DOHH2 (cell line): ENCODE measurements at regions not wholly inside any gene's neighbourhood (a gene's known extent, or its start where the extent isn't known, plus 50 kb on each side); places are given as distances from the start of the nearest gene placed in this dataset.

Source experiments
- H3F3A ChIP-seq: fragments of 200-600 bp; sonication (generic), shearing (Covaris generic); 2 replicates; pipeline ENCODE4 v1.6.0; 2016; ENCODE audit warnings: antibody characterized with exemption, mild to moderate bottlenecking; ENCODE audit not compliant: control insufficient read depth, insufficient read depth
- H3K27ac ChIP-seq: fragments of 200-600 bp; sonication (generic); 2 replicates; pipeline ENCODE4 v1.5.1; 2014; ENCODE audit warnings: low read depth, mild to moderate bottlenecking, low read length, moderate library complexity
- H3K27me3 ChIP-seq: fragments of 200-600 bp; sonication (generic); 2 replicates; pipeline ENCODE4 v1.6.1; 2014; ENCODE audit warnings: mild to moderate bottlenecking, low read length, mixed read lengths; ENCODE audit not compliant: control insufficient read depth
- H3K36me3 ChIP-seq: fragments of 200-600 bp; sonication (generic); 2 replicates; pipeline ENCODE4 v1.6.1; 2014; ENCODE audit warnings: mild to moderate bottlenecking, low read length, moderate library complexity, mixed read lengths; ENCODE audit not compliant: control insufficient read depth
- H3K4me1 ChIP-seq: fragments of 200-600 bp; sonication (generic); 2 replicates; pipeline ENCODE4 v1.6.1; 2014; ENCODE audit warnings: mild to moderate bottlenecking, low read length, mixed read lengths; ENCODE audit not compliant: control insufficient read depth
- H3K4me2 ChIP-seq: fragments of 200-600 bp; sonication (generic); 2 replicates; pipeline ENCODE4 v1.6.0; 2014; ENCODE audit warnings: mild to moderate bottlenecking, low read length, moderate library complexity
- H3K4me3 ChIP-seq: fragments of 200-600 bp; sonication (generic); 2 replicates; pipeline ENCODE4 v1.5.1; 2014; ENCODE audit warnings: mild to moderate bottlenecking, low read length, mixed read lengths
- H3K79me2 ChIP-seq: fragments of 200-600 bp; sonication (generic); 2 replicates; pipeline ENCODE4 v1.6.1; 2014; ENCODE audit warnings: mild to moderate bottlenecking, low read length, mixed read lengths; ENCODE audit not compliant: control insufficient read depth
- H3K9me2 ChIP-seq: fragments of 200-600 bp; sonication (generic); replicated peaks from 2 replicates; pipeline ENCODE4 v1.6.1; 2014; ENCODE audit warnings: mild to moderate bottlenecking, low read length, mixed read lengths; ENCODE audit not compliant: control insufficient read depth
- H3K9me3 ChIP-seq: fragments of 200-600 bp; sonication (generic); 2 replicates; pipeline ENCODE4 v1.6.1; 2014; ENCODE audit warnings: antibody characterized with exemption, low read length, mixed read lengths; ENCODE audit not compliant: control insufficient read depth, insufficient read depth
- H4K20me1 ChIP-seq: fragments of 200-600 bp; sonication (generic); 2 replicates; pipeline ENCODE4 v1.6.0; 2014; ENCODE audit warnings: low read depth, mild to moderate bottlenecking, antibody characterized with exemption, low read length, moderate library complexity; ENCODE audit not compliant: control insufficient read depth, insufficient read depth
- CTCF ChIP-seq: fragments of 200-600 bp; sonication (generic); IDR thresholded peaks from one replicate; pipeline ENCODE4 v1.5.1; 2014; ENCODE audit warnings: antibody characterized with exemption, mild to moderate bottlenecking, low read depth, low read length; ENCODE audit not compliant: poor library complexity, severe bottlenecking
- EZH2phosphoT487 ChIP-seq: fragments of 200-600 bp; sonication (generic); IDR thresholded peaks from 2 replicates; pipeline ENCODE4 v1.6.1; 2017; ENCODE audit warnings: borderline replicate concordance, mild to moderate bottlenecking, antibody characterized with exemption, low read length, moderate library complexity, mixed read lengths

- no peak for TF ChIP-seq EZH2phosphoT487
- no peaks in the 10 kb centered on the region for H3K4me1 ChIP-seq
- H3K27ac ChIP-seq: no peak overlapping the region
- H3F3A ChIP-seq: no peaks in the 10 kb centered on the region
- H3K79me2 ChIP-seq: no peaks in the 10 kb centered on the region
- 0 out of 2 replicates have a peak, but pooled peaks cover 5% of the 10 kb centered on the region for H3K27me3 ChIP-seq
- H3K36me3 ChIP-seq: no peaks in the 10 kb centered on the region
- no peak overlapping the region for H3K4me2 ChIP-seq
- no peaks in the 10 kb centered on the region for H3K9me2 ChIP-seq
- H3K4me3 ChIP-seq: no peak overlapping the region
- H3K9me3 ChIP-seq: no peaks in the 10 kb centered on the region
- H4K20me1 ChIP-seq: no peaks in the 10 kb centered on the region
These were observed 220.0 kb downstream of the TRIM36 start for GRCh38 chr5:114949756-114950155.

GRCh38 chr5:114948986-114949621 lies 220.6 kb downstream of the TRIM36 start:
- no peak for TF ChIP-seq CTCF
- no peak for TF ChIP-seq EZH2phosphoT487
- Histone ChIP-seq H3K27ac (no peak overlapping the region), H3K27me3 (0 out of 2 replicates have a peak, but pooled peaks cover 5% of the 10 kb centered on the region), H3K9me2 (no peaks in the 10 kb centered on the region), H3K79me2 (no peaks in the 10 kb centered on the region), H3F3A (no peaks in the 10 kb centered on the region), H3K36me3 (no peaks in the 10 kb centered on the region), H4K20me1 (no peaks in the 10 kb centered on the region), H3K9me3 (no peaks in the 10 kb centered on the region), H3K4me2 (no peak overlapping the region), H3K4me3 (no peak overlapping the region), H3K4me1 (no peaks in the 10 kb centered on the region)

- TF ChIP-seq EZH2phosphoT487 (no peak), CTCF (no peak)
- Histone ChIP-seq H3F3A (no peaks in the 10 kb centered on the region), H3K36me3 (no peaks in the 10 kb centered on the region), H3K4me1 (no peaks in the 10 kb centered on the region), H4K20me1 (no peaks in the 10 kb centered on the region), H3K27ac (no peak overlapping the region), H3K4me3 (no peak overlapping the region), H3K4me2 (no peak overlapping the region), H3K27me3 (0 out of 2 replicates have a peak, but pooled peaks cover 5% of the 10 kb centered on the region), H3K9me3 (no peaks in the 10 kb centered on the region), H3K79me2 (no peaks in the 10 kb centered on the region), H3K9me2 (no peaks in the 10 kb centered on the region)
These were observed 221.3 kb downstream of the TRIM36 start for GRCh38 chr5:114948363-114948762.

GRCh38 chr5:114940709-114941108 lies 229.0 kb downstream of the TRIM36 start:
- Histone ChIP-seq H3K79me2 (no peaks in the 10 kb centered on the region), H3K9me2 (no peaks in the 10 kb centered on the region), H4K20me1 (no peaks in the 10 kb centered on the region), H3K27ac (no peak overlapping the region), H3K27me3 (no peaks in the 10 kb centered on the region), H3K4me1 (no peaks in the 10 kb centered on the region), H3K4me2 (no peak overlapping the region), H3F3A (no peaks in the 10 kb centered on the region), H3K36me3 (no peaks in the 10 kb centered on the region), H3K4me3 (no peak overlapping the region), H3K9me3 (peaks cover 19% of the 10 kb centered on the region; the same call in 1 of the 2 replicates)
- TF ChIP-seq EZH2phosphoT487 (no peak), CTCF (no peak)
